HG03442 (cell line): ENCODE measurements at regions not wholly inside any gene's neighbourhood (a gene's known extent, or its start where the extent isn't known, plus 50 kb on each side); places are given as distances from the start of the nearest gene placed in this dataset.
"Not testable (repeated sequence)": the region's sequence is repeated elsewhere in the genome, so short reads cannot be mapped to it uniquely, and the experiment has no call there.

Experiments used
- ATAC-seq: cut with Tn5 transposase; IDR thresholded peaks from one replicate; pipeline ENCODE4 v1.9.1; 2021; ENCODE audit warnings: mild to moderate bottlenecking, moderate library complexity; ENCODE audit not compliant: unreplicated experiment

DNA sequence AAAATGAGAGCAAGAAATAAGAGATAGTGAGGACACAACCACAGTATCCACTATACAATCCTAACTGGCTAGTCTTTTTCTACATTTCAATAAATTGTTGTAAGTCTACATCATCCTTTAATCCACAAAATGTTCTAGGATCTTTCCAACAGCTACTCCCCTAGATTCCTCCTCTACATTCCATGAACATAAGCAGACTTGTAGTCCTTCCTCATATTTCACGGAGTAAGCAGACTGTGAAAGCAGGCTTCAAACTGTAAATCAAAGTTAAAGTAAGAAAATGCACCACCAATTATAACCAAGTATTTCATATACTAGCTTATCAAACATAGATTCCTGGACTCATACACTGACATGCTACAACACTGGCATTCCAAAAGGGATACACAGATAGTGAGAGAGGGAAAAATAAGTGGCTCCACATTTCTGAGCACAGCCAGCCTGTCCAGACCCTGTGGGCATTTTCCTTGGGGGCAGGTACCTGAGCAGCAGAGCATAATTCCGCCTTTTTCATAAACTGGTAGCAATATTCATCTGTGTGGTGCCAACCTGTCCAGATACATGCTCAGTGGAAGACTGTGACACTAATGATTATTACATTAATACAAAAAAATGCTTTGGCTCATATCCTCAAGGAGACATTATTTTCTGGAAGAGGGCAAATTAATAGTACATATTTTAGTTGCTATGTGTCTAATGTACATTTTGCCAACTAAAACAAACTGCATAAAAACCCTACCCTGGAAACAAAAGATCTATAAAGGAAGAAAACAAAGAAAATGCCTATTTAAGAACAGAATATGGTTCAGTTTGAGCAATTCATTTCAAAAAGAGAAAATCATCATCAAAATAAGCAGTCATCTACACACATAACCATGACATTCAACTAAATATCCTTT is 113.3 kb upstream of the FSCB start:
- no peak for ATAC-seq

DNA sequence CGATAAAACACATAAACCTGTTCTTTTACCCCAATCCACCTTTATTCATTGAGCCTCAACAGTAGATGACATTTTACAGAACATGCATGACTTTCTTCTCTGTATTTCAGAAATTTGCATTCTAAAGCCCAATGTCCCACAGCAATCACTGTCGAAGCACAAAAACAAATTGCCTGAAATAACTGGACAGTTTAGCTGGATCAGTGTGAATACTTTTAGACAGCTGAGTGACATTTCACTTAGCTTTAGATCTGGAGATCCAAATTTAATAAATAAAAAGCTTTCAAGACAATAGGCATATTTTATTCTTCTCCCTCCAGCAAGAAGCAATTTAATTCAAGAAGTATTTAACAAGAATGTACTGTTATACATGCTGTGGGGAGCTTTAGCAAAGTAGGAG is 109.1 kb upstream of the FSCB start:
- ATAC-seq, result no peak

- no peak for ATAC-seq
These were observed 106.1 kb upstream of the FSCB start for GRCh38 chr14:44613061-44613712.

GRCh38 chr14:44612002-44612401 is 104.9 kb upstream of the FSCB start:
- ATAC-seq, result no peak

DNA sequence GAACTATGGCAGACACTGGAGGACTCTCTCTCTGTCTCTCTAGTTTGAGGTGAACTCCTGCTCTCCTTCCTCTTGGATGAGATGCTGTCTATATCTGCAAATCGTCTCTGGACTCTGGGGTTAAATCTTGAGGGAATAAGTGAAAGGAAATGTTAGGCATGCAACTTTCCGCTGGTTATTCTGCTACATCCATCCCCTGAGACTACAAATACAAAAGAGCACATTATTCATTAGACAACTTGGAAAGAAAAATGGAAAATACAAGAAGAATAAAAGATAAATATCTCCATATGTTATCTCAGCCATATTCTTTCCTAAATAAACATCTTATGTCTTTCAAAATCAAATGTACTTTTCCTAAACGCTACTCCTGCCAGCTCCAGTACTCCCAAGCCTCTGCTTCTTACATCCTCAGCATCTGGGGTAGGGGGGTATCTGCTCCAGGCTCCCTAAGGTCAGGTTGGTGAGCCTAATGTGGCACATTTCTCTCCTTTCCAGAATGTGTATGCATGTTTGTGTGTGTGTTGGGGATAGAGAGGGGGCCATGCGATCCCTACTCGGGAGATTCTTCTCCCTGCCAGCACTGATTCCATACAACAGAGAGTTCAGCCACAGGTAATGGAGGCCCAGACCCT is 102.9 kb upstream of the FSCB start:
- ATAC-seq, result no peak

DNA sequence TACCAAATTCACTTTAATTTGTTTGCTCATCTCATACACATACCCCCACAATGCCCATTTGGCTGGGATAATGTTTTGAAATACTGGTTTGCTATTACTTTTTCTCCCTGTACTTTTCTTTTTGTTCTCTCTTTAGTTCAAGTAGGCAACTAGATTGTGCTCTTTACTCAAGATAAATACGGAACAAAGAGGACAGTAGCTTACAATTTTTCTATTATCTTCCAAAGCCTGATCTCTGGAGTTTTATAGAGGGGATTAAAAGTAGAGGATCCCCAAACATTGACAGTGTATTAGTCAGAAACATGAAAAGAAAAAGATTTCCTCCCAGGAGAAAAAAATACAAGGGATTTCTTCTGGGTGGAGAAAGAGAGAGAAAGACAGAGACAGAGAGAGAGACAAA is 102.1 kb upstream of the FSCB start:
- ATAC-seq, result no peak

DNA sequence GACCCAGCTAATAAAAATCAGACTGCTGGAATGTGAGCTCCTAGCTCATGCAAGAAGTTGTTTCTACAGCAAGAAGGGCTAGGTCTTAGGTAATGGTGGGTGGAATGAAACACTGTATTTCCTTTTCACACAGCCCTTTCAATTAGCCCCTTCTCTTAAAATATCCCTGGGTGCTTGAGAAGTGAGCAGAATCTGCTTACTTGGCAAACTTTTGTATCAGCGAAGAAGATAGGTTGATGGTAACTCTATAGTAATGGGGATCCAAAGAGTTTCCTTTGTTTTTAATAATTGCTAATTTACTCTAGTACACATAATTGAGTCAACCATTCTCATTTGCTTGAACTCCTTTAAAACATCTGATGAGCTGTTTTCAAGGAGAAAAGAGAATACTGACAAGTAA is 100.6 kb upstream of the FSCB start:
- ATAC-seq, result no peak

DNA sequence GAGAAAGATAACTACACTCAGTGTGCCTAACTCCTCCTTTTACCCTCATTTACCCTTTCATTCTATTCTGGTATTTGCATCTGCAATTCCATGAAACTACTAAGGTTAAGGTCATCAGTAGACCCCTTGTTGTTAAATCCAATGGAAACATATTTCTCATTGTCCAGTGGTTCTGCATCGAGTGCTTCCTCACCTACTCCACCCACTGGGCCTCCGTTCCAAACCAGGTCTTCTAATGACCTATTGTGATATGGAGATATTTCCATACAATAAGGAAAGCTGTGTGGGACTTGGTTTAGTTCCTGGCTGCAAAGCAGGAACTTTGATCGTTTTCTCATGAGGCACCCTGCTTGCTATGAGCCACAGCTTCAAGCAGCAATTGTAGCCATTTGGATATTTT is 99.5 kb upstream of the FSCB start:
- no peak for ATAC-seq

- not testable (repeated sequence) for ATAC-seq
These were observed 94.2 kb upstream of the FSCB start for GRCh38 chr14:44601266-44601665.

DNA sequence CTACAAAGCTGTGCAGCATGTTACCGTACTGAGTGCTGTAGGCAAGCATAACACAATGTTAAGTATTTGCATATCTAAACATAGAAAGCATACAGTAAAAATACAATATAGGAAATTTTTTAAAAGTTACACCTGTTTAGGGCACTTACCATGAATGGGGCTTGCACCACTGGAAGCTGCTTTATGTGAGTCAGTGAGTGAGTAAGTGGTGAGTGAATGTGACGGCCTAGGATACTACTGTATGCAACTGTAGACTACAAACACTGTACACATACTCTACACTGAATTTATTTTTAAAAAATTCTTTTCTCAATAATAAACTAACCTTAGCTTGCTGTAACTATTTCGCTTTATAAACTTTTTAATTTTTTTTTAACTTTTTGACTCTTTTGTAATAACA is 82.1 kb upstream of the FSCB start:
- ATAC-seq, result no peak

- no peak for ATAC-seq
These were observed 79.8 kb upstream of the FSCB start for GRCh38 chr14:44586910-44587309.

DNA sequence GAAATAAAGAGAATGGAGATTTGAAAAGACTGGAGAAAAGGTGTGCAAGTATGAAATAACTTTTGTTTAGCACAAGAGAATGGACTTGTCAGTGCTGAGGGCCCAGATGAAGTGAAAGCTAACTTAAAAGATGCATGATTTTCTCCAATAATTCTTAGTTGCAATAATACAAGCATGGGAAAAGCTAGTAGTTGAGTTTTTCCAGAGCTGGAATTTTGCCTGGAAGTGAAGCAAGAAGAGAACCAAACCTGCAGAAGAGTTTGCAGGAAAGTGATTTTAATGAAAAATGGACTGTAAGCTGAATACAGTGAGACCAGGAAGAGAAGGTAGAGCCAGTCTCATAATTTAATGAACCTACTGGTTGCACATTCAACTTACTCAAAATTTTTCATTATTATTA is 69.3 kb upstream of the FSCB start:
- no peak for ATAC-seq

- ATAC-seq, result no peak
These were observed 60.9 kb upstream of the FSCB start for GRCh38 chr14:44567997-44568396.

DNA sequence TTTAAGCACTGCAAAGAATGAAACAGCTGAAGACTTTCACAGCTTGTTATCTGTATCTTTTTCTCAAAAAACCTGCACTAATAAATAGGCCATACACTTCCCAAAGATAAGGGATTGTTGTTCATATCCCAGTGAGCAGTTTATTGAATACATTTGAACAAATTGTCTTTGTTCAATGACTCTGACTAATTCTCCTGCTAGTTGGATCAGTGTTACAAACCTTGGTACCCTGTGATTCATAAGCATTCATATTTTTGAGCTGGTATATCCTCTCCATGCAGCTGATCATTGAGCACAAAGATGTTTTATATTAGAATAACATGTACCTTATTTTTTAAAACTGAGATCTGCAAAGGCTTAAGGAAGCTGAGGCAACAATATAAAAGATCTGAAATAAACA is 58.9 kb upstream of the FSCB start:
- no peak for ATAC-seq

DNA sequence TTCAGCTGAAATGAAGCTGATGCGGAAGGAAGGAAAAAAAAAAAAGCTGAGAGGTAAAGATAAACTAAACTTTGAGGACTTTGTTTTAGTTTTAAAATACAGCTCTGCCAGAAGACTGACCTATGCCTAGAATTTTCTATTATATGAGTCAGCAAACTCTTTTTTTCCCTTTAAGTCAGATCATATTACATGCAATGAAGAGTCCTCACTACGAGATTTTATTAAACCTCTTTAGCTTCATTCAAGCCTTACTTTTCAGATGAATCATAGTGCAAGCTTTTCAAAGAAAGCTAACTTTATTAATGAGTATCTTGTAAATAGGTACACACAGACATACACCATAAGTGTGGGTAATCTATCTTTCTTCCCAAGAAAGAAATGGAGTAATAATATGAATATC is 57.8 kb upstream of the FSCB start:
- ATAC-seq, result no peak
